AG08395 (cell line): ENCODE measurements at regions not wholly inside any gene's neighbourhood (a gene's known extent, or its start where the extent isn't known, plus 50 kb on each side); places are given as distances from the start of the nearest gene placed in this dataset.

Source experiments
- DNase-seq: peaks from one replicate; pipeline ENCODE4 v3.0.0; 2012; ENCODE audit warnings: mixed read lengths, low spot score

- no peak for DNase-seq
These were observed 930.7 kb downstream of the ZPLD1 start for GRCh38 chr3:103365467-103365866.

- DNase-seq: no peak
These were observed 932.7 kb downstream of the ZPLD1 start for GRCh38 chr3:103367481-103367880.

- DNase-seq: no peak
These were observed 936.6 kb downstream of the ZPLD1 start for GRCh38 chr3:103371411-103371810.

- DNase-seq: no peak
These were observed 937.2 kb downstream of the ZPLD1 start for GRCh38 chr3:103372031-103372430.

GRCh38 chr3:103380391-103380790, 945.6 kb downstream of the ZPLD1 start:
- DNase-seq: no peak

GRCh38 chr3:103381296-103382079, 946.7 kb downstream of the ZPLD1 start:
- DNase-seq: no peak

GRCh38 chr3:103385961-103386656, 951.3 kb downstream of the ZPLD1 start:
- no peak for DNase-seq

GRCh38 chr3:103388214-103388613, 953.4 kb downstream of the ZPLD1 start:
- no peak for DNase-seq

GRCh38 chr3:103389356-103389755, 954.5 kb downstream of the ZPLD1 start:
- DNase-seq: no peak

GRCh38 chr3:103393395-103394186, 958.8 kb downstream of the ZPLD1 start:
- peak; percentile 9 for DNase-seq

- DNase-seq: no peak
These were observed 968.4 kb downstream of the ZPLD1 start for GRCh38 chr3:103403191-103403590.

- no peak for DNase-seq
These were observed 971.6 kb downstream of the ZPLD1 start for GRCh38 chr3:103406320-103406850.

GRCh38 chr3:103410231-103410630, 975.4 kb downstream of the ZPLD1 start:
- no peak for DNase-seq

GRCh38 chr3:103421460-103421859, 986.6 kb downstream of the ZPLD1 start:
- DNase-seq: no peak

- no peak for DNase-seq
These were observed 1003.1 kb downstream of the ZPLD1 start for GRCh38 chr3:103437883-103438282.

GRCh38 chr3:103440539-103441203, 1005.9 kb downstream of the ZPLD1 start:
- DNase-seq: no peak

GRCh38 chr3:103446953-103447629, 1012.3 kb downstream of the ZPLD1 start:
- no peak for DNase-seq

- DNase-seq: no peak
These were observed 1018.3 kb downstream of the ZPLD1 start for GRCh38 chr3:103453152-103453551.

- DNase-seq: no peak
These were observed 1025.0 kb downstream of the ZPLD1 start for GRCh38 chr3:103459815-103460214.

- no peak for DNase-seq
These were observed 1035.7 kb downstream of the ZPLD1 start for GRCh38 chr3:103470498-103470897.

- no peak for DNase-seq
These were observed 1059.2 kb downstream of the ZPLD1 start for GRCh38 chr3:103494011-103494410.
